Transverse colon (tissue), 4 donors: ENCODE measurements at regions not wholly inside any gene's neighbourhood (a gene's known extent, or its start where the extent isn't known, plus 50 kb on each side); places are given as distances from the start of the nearest gene placed in this dataset.

Experiments used
- CTCF ChIP-seq, 5 experiments: fragments of 200-600 bp in 3 of 5; fragments of 450-650 bp in 2 of 5; sonication (generic) in 3 of 5; IDR thresholded peaks; 1 replicate in 2 of 5; 2 replicates in 3 of 5; pipeline ENCODE4 v1.5.1; 2016 to 2017; ENCODE audit warnings: antibody characterized with exemption in 5 of 5, inconsistent platforms in 3 of 5, mild to moderate bottlenecking in 2 of 5, moderate library complexity in 1 of 5
- EP300 ChIP-seq: sonication (generic); formaldehyde crosslinking; IDR thresholded peaks from one replicate; pipeline ENCODE4 v1.6.1; 2017; ENCODE audit warnings: antibody characterized with exemption, low read depth
- POLR2AphosphoS5 ChIP-seq, 3 donors: sonication (generic); formaldehyde crosslinking; IDR thresholded peaks; one replicate each; pipeline ENCODE4 v1.6.1; 2016; ENCODE audit warnings: antibody characterized with exemption in 3 of 3

GRCh38 chr4:55752810-55753209, 66.8 kb upstream of the EXOC1L start:
- TF ChIP-seq POLR2AphosphoS5 (IDR thresholded peaks at IDR 0.05) (no peak), CTCF (IDR thresholded peaks at IDR 0.05) (no peak), EP300 (no peak)
